Left ventricle myocardium inferior (tissue), 1 donor: ENCODE measurements at regions not wholly inside any gene's neighbourhood (a gene's known extent, or its start where the extent isn't known, plus 50 kb on each side); places are given as distances from the start of the nearest gene placed in this dataset.

Source experiments
- DNase-seq: peaks from one replicate; pipeline ENCODE4 v3.0.0-alpha.2; 2020
- H3K27ac ChIP-seq: fragments of 200-600 bp; replicated peaks from 2 replicates; pipeline ENCODE4 v1.8.0; 2021
- H3K27me3 ChIP-seq: fragments of 200-600 bp; 2 replicates; pipeline ENCODE4 v1.8.0; 2021; ENCODE audit warnings: low read depth
- H3K36me3 ChIP-seq: fragments of 200-600 bp; 2 replicates; pipeline ENCODE4 v1.8.0; 2021
- H3K4me1 ChIP-seq: fragments of 200-600 bp; 2 replicates; pipeline ENCODE4 v1.8.0; 2021
- H3K4me3 ChIP-seq: fragments of 200-600 bp; 2 replicates; pipeline ENCODE4 v1.8.0; 2021; ENCODE audit warnings: mild to moderate bottlenecking, moderate library complexity
- H3K9me3 ChIP-seq: fragments of 200-600 bp; replicated peaks from 2 replicates; pipeline ENCODE4 v1.8.0; 2021
- CTCF ChIP-seq: fragments of 200-600 bp; IDR thresholded peaks from 2 replicates; pipeline ENCODE4 v1.8.0; 2021; ENCODE audit warnings: antibody characterized with exemption, mild to moderate bottlenecking, borderline replicate concordance
- intact Hi-C: fragments of 100-400 bp; cut with micrococcal nuclease; formaldehyde crosslinking; loops from one replicate; pipeline ENCODE4 v1.11.0; 2022
- donor health status: DM: no; HTN: yes; CAD: no; lungs with severe emphysema.

- no peak overlapping the region for H3K4me3 ChIP-seq
- no peaks in the 10 kb centered on the region for H3K4me1 ChIP-seq
- no peaks in the 10 kb centered on the region for H3K36me3 ChIP-seq
- H3K27ac ChIP-seq, result no peak overlapping the region
- H3K27me3 ChIP-seq, result no peaks in the 10 kb centered on the region
- no peak for TF ChIP-seq CTCF
- DNase-seq, result no peak
- peaks cover 6% of the 10 kb centered on the region for H3K9me3 ChIP-seq
- intact Hi-C loops, result no loop called here
Observed at GRCh38 chr20:16220826-16221225, 352.4 kb downstream of the KIF16B start.

- DNase-seq, result no peak
- Histone ChIP-seq H3K27ac (no peak overlapping the region), H3K27me3 (no peaks in the 10 kb centered on the region), H3K9me3 (peaks cover 6% of the 10 kb centered on the region), H3K4me3 (no peak overlapping the region), H3K36me3 (no peaks in the 10 kb centered on the region), H3K4me1 (no peaks in the 10 kb centered on the region)
- no peak for TF ChIP-seq CTCF
- intact Hi-C loops, result no loop called here
Observed at GRCh38 chr20:16219182-16219581, 354.1 kb downstream of the KIF16B start.

GRCh38 chr20:16216914-16217230 is 356.4 kb downstream of the KIF16B start:
- intact Hi-C loops, result no loop called here
- Histone ChIP-seq H3K9me3 (peaks cover 6% of the 10 kb centered on the region), H3K27me3 (no peaks in the 10 kb centered on the region), H3K4me1 (no peaks in the 10 kb centered on the region), H3K4me3 (no peak overlapping the region), H3K27ac (no peak overlapping the region), H3K36me3 (no peaks in the 10 kb centered on the region)
- DNase-seq, result no peak
- TF ChIP-seq CTCF, result no peak

GRCh38 chr20:16216227-16216913 is 356.9 kb downstream of the KIF16B start:
- Histone ChIP-seq H3K4me3 (no peak overlapping the region), H3K9me3 (peaks cover 6% of the 10 kb centered on the region)
- DNase-seq, result no peak

GRCh38 chr20:16215041-16215440 is 358.2 kb downstream of the KIF16B start:
- H3K4me3 ChIP-seq, result no peak overlapping the region
- no peaks in the 10 kb centered on the region for H3K27me3 ChIP-seq
- no peaks in the 10 kb centered on the region for H3K9me3 ChIP-seq
- TF ChIP-seq CTCF, result no peak
- DNase-seq, result no peak
- H3K36me3 ChIP-seq, result no peaks in the 10 kb centered on the region
- no peak overlapping the region for H3K27ac ChIP-seq
- H3K4me1 ChIP-seq, result no peaks in the 10 kb centered on the region
- intact Hi-C loops, result no loop called here

More at GRCh38 chr20:16216227-16216913, 356.9 kb downstream of the KIF16B start:
- H3K27me3 ChIP-seq, result no peaks in the 10 kb centered on the region
- intact Hi-C loops, result no loop called here
- no peak overlapping the region for H3K27ac ChIP-seq
- no peak for TF ChIP-seq CTCF
- no peaks in the 10 kb centered on the region for H3K36me3 ChIP-seq
- H3K4me1 ChIP-seq, result no peaks in the 10 kb centered on the region
